ENCODE measurements at regions not wholly inside any gene's neighbourhood (a gene's known extent, or its start where the extent isn't known, plus 50 kb on each side); places are given as distances from the start of the nearest gene placed in this dataset.

DNA sequence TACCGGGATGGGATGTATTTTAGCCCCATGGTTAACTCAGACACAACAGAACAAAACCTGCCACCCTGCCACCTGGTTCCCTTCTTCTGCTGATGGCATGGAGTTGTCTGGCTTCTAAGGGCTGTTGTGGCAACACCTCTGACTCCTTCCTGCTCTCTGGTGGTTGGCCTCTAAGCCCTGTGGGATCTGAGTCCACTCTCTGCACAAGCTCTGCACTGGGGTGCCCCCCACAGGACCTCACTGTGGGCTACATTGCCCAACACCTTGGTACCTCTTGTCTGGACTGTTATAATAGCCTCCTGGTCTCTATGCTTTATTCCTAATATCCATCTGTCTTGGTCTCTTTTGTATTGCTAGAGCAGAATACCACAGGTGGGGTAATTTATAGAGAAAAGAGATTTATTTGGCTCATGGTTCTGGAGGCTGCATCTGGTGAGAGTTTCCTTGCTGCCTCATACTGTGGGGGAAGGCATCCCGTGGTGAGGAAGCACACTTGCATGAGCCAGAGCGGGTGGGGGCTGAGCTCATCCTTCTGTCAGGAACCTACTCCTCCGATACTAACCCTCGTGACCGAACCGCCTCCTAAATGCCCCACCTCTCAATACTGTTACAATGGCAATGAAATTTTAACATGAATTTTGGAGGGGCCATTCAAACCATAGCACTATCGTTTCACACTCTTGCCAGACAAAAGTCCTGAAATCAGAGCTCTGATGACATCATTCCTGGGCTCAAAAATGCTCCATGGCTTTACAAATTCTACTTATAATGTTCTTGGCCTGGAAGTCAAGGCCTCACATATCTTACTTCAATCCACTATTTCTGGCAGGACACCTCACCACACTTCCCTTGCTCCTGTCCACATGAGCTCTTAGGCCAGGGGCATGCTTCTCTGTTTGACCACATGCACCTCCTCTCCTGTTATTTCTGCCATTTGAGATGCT, 127.2 kb downstream of the PAX1 start:
- no peak for TF ChIP-seq POLR2A (IDR thresholded peaks at IDR 0.05)
- TF ChIP-seq, protein P1, sequence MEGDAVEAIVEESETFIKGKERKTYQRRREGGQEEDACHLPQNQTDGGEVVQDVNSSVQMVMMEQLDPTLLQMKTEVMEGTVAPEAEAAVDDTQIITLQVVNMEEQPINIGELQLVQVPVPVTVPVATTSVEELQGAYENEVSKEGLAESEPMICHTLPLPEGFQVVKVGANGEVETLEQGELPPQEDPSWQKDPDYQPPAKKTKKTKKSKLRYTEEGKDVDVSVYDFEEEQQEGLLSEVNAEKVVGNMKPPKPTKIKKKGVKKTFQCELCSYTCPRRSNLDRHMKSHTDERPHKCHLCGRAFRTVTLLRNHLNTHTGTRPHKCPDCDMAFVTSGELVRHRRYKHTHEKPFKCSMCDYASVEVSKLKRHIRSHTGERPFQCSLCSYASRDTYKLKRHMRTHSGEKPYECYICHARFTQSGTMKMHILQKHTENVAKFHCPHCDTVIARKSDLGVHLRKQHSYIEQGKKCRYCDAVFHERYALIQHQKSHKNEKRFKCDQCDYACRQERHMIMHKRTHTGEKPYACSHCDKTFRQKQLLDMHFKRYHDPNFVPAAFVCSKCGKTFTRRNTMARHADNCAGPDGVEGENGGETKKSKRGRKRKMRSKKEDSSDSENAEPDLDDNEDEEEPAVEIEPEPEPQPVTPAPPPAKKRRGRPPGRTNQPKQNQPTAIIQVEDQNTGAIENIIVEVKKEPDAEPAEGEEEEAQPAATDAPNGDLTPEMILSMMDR (IDR thresholded peaks at IDR 0.05), result no peak
- intact Hi-C loops (cut with DNase I), result no loop called here
- no peak overlapping the region for H3K4me3 ChIP-seq (replicated peaks in 1 of 3)
- no peaks in the 10 kb centered on the region for H3K4me1 ChIP-seq
- no peak for DNase-seq
- no peaks in the 10 kb centered on the region for H3K27me3 ChIP-seq
- H3K36me3 ChIP-seq, result no peaks in the 10 kb centered on the region
- no peaks in the 10 kb centered on the region for H3K9me3 ChIP-seq
- no peak overlapping the region for H3K27ac ChIP-seq
- 67 to 83% methylated on average over 8 of the region's 8 CpGs for WGBS, 2 donors

GRCh38 chr20:21826976-21827375, 121.5 kb downstream of the PAX1 start:
- Histone ChIP-seq H3K9me3 (no peaks in the 10 kb centered on the region), H3K27ac (no peak overlapping the region), H3K4me3 (replicated peaks in 1 of 3) (no peak overlapping the region), H3K4me1 (no peaks in the 10 kb centered on the region), H3K36me3 (no peaks in the 10 kb centered on the region), H3K27me3 (no peaks in the 10 kb centered on the region)
- intact Hi-C loops (cut with DNase I), result no loop called here
- DNase-seq, result no peak
- WGBS, 2 donors, result 24 to 27% methylated on average over 8 to 9 of the region's 9 CpGs
- TF ChIP-seq, protein P1 (IDR thresholded peaks at IDR 0.05), result no peak
- TF ChIP-seq POLR2A (IDR thresholded peaks at IDR 0.05), result no peak

DNA sequence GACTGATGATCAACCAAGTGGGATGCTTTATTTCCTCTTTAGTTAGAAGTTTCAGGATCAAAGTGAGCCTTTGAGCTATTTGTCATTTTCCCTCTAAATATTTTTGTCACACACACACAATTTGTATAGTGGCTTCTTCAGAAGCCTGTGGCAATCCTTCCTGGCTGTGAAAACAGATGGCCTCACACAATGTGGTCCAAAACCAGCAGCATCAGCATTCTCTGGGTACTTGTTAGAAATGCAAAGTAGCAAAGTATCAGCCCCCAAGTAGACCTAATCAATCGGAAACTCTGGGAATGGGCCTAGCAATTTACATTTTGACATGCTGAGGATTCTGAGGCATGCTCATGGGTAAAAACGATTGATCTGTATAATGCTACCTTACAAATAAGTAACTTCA, 115.9 kb downstream of the PAX1 start:
- no peak for DNase-seq

DNA sequence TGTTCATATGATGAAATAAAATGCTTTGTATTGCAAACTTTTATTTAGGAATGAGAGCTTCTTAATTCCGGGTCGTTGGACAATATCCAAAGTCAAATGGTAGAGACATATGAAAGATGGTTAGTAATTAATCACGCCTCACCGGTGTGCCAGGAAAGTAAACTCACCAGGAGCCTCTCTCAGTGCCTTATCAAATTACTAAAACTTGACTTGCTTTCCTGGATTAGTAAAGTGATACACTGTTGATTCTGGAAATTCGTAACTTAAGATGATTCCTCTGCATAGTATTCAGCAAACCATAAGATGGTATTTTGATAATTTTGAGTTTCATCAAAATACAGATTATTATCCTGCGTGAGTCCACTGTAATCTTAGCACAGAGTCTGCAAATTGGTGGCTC, 115.2 kb downstream of the PAX1 start:
- no peak for TF ChIP-seq POLR2A (IDR thresholded peaks at IDR 0.05)
- TF ChIP-seq, protein P1 (IDR thresholded peaks at IDR 0.05), result no peak
- Histone ChIP-seq H3K36me3 (no peaks in the 10 kb centered on the region), H3K4me3 (replicated peaks in 1 of 3) (no peak overlapping the region), H3K9me3 (no peaks in the 10 kb centered on the region), H3K4me1 (no peaks in the 10 kb centered on the region), H3K27me3 (no peaks in the 10 kb centered on the region), H3K27ac (no peak overlapping the region)
- no peak for DNase-seq
- 57 to 61% methylated on average over 6 of the region's 6 CpGs for WGBS, 2 donors
- intact Hi-C loops (cut with DNase I), result no loop called here

More for the DNA sequence above, 115.9 kb downstream of the PAX1 start:
- H3K27ac ChIP-seq, result no peak overlapping the region
- intact Hi-C loops (cut with DNase I), result no loop called here
- H3K27me3 ChIP-seq, result no peaks in the 10 kb centered on the region
- WGBS, 2 donors, result 50 to 51% methylated on average over 2 of the region's 2 CpGs
- H3K9me3 ChIP-seq, result no peaks in the 10 kb centered on the region
- TF ChIP-seq, protein P1 (IDR thresholded peaks at IDR 0.05), result no peak
- no peak for TF ChIP-seq POLR2A (IDR thresholded peaks at IDR 0.05)
- no peak overlapping the region for H3K4me3 ChIP-seq (replicated peaks in 1 of 3)
- no peaks in the 10 kb centered on the region for H3K36me3 ChIP-seq
- no peaks in the 10 kb centered on the region for H3K4me1 ChIP-seq

DNA sequence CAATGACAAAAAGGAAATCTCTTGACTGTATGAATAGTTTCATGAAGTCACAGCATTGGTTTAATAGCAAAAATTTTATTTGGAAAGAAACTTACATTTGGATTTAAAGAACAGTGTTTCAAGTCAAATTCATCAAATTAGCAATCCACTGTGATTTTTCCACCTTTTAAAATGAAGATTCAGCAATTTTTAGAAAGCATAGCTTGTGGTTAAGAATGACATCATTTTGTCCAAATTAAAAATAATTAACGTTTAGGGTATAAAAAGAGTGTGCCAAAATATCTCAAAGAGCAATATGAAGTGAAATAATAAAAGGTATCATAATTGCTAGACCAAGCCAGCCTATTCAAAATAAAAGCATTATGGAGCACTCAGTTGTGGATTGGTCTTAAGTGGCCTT, 114.6 kb downstream of the PAX1 start:
- no peak overlapping the region for H3K4me3 ChIP-seq (replicated peaks in 1 of 3)
- H3K9me3 ChIP-seq, result no peaks in the 10 kb centered on the region
- H3K4me1 ChIP-seq, result no peaks in the 10 kb centered on the region
- H3K27me3 ChIP-seq, result no peaks in the 10 kb centered on the region
- no peak for TF ChIP-seq POLR2A (IDR thresholded peaks at IDR 0.05)
- TF ChIP-seq, protein P1 (IDR thresholded peaks at IDR 0.05), result no peak
- H3K36me3 ChIP-seq, result no peaks in the 10 kb centered on the region
- no peak overlapping the region for H3K27ac ChIP-seq
- intact Hi-C loops (cut with DNase I), result no loop called here
- no peak for DNase-seq
- WGBS, 2 donors, result 51 to 79% methylated on average over 1 of the region's 1 CpG

All from thyroid gland (tissue), 4 donors.